ENCODE measurements at regions not wholly inside any gene's neighbourhood (a gene's known extent, or its start where the extent isn't known, plus 50 kb on each side); places are given as distances from the start of the nearest gene placed in this dataset.

- Mint-ChIP-seq H3K27me3 (peaks cover 10% of the 10 kb centered on the region), H3K4me1 (no peaks in the 10 kb centered on the region), H3K9me3 (peaks cover 4% of the 10 kb centered on the region), H3K36me3 (ENCODE audit: insufficient read depth) (peaks cover 2% of the 10 kb centered on the region), H3K4me3 (no peak overlapping the region), H3K27ac (ENCODE audit: low read depth) (no peak overlapping the region)
- ATAC-seq (replicated peaks; ENCODE audit: extremely low read depth, poor library complexity, severe bottlenecking) (no peak), DNase-seq (ENCODE audit: low spot score in 2 of 2) (no peak)
Observed at GRCh38 chr1:57475366-57475765, 51.5 kb upstream of the DAB1 start.

- Mint-ChIP-seq H3K4me1 (no peaks in the 10 kb centered on the region), H3K27me3 (peaks cover 10% of the 10 kb centered on the region), H3K9me3 (peaks cover 4% of the 10 kb centered on the region), H3K27ac (ENCODE audit: low read depth) (no peak overlapping the region), H3K4me3 (no peak overlapping the region), H3K36me3 (ENCODE audit: insufficient read depth) (peaks cover 2% of the 10 kb centered on the region)
- DNase-seq (ENCODE audit: low spot score in 2 of 2) (no peak), ATAC-seq (replicated peaks; ENCODE audit: extremely low read depth, poor library complexity, severe bottlenecking) (no peak)
Observed at GRCh38 chr1:57474137-57474750, 50.4 kb upstream of the DAB1 start.

Data from central memory CD8-positive, alpha-beta T cell (primary cell).